Muscle layer of duodenum (tissue), 2 donors: ENCODE measurements at regions not wholly inside any gene's neighbourhood (a gene's known extent, or its start where the extent isn't known, plus 50 kb on each side); places are given as distances from the start of the nearest gene placed in this dataset.

Source experiments
- H3K27ac ChIP-seq: one replicate; pipeline ENCODE4 v1.7.0; 2013; ENCODE audit warnings: mild to moderate bottlenecking, low read length
- H3K27me3 ChIP-seq: one replicate; pipeline ENCODE4 v1.7.0; 2013; ENCODE audit warnings: low read depth, mild to moderate bottlenecking, control low read depth, low read length
- H3K36me3 ChIP-seq, 2 donors: one replicate each; pipeline ENCODE4 v1.7.0; 2013; ENCODE audit warnings: low read length in 2 of 2, control low read depth in 1 of 2, mild to moderate bottlenecking in 1 of 2; ENCODE audit not compliant: insufficient read depth in 2 of 2, control insufficient read depth in 1 of 2
- H3K4me1 ChIP-seq, 2 donors: one replicate each; pipeline ENCODE4 v1.7.0; 2013; ENCODE audit warnings: low read length in 2 of 2, mild to moderate bottlenecking in 2 of 2, control low read depth in 1 of 2, moderate library complexity in 1 of 2; ENCODE audit not compliant: insufficient read depth in 2 of 2, control insufficient read depth in 1 of 2
- H3K4me3 ChIP-seq, 2 donors: one replicate each; pipeline ENCODE4 v1.7.0; 2013; ENCODE audit warnings: low read length in 2 of 2, low read depth in 1 of 2, mild to moderate bottlenecking in 1 of 2
- H3K9me3 ChIP-seq, 2 donors: one replicate each; pipeline ENCODE4 v1.7.0; 2013; ENCODE audit warnings: low read length in 2 of 2, control low read depth in 1 of 2, mild to moderate bottlenecking in 1 of 2; ENCODE audit not compliant: control insufficient read depth in 1 of 2
- donor health status: healthy.

- Histone ChIP-seq H3K4me3 (no peak overlapping the region), H3K36me3 (no peaks in the 10 kb centered on the region), H3K4me1 (no peaks in the 10 kb centered on the region), H3K27ac (no peak overlapping the region), H3K9me3 (no peaks in the 10 kb centered on the region), H3K27me3 (no peaks in the 10 kb centered on the region)
These were observed 183.0 kb downstream of the SUCNR1 start for GRCh38 chr3:152056481-152056880.

- H3K36me3 ChIP-seq: no peaks in the 10 kb centered on the region
- H3K27ac ChIP-seq: no peak overlapping the region
- no peaks in the 10 kb centered on the region for H3K27me3 ChIP-seq
- no peaks in the 10 kb centered on the region for H3K9me3 ChIP-seq
- no peaks in the 10 kb centered on the region for H3K4me1 ChIP-seq
- H3K4me3 ChIP-seq: no peak overlapping the region
These were observed 183.5 kb downstream of the SUCNR1 start for GRCh38 chr3:152056987-152057386.

GRCh38 chr3:152058856-152059255 lies 185.4 kb downstream of the SUCNR1 start:
- Histone ChIP-seq H3K27me3 (no peaks in the 10 kb centered on the region), H3K9me3 (no peaks in the 10 kb centered on the region), H3K27ac (no peak overlapping the region), H3K36me3 (no peaks in the 10 kb centered on the region), H3K4me1 (no peaks in the 10 kb centered on the region), H3K4me3 (no peak overlapping the region)

- no peak overlapping the region for H3K4me3 ChIP-seq
- no peaks in the 10 kb centered on the region for H3K9me3 ChIP-seq
- no peaks in the 10 kb centered on the region for H3K27me3 ChIP-seq
- H3K27ac ChIP-seq: no peak overlapping the region
- H3K4me1 ChIP-seq: no peaks in the 10 kb centered on the region
- no peaks in the 10 kb centered on the region for H3K36me3 ChIP-seq
These were observed 187.3 kb downstream of the SUCNR1 start for GRCh38 chr3:152060701-152061100.

- Histone ChIP-seq H3K4me3 (no peak overlapping the region), H3K36me3 (no peaks in the 10 kb centered on the region), H3K27me3 (no peaks in the 10 kb centered on the region), H3K4me1 (no peaks in the 10 kb centered on the region), H3K27ac (no peak overlapping the region), H3K9me3 (no peaks in the 10 kb centered on the region)
These were observed 187.9 kb downstream of the SUCNR1 start for GRCh38 chr3:152061296-152061695.

- H3K36me3 ChIP-seq: no peaks in the 10 kb centered on the region
These were observed 196.4 kb downstream of the SUCNR1 start for GRCh38 chr3:152069871-152070270.

GRCh38 chr3:152071315-152071714 lies 197.4 kb upstream of the MBNL1 start:
- H3K9me3 ChIP-seq: no peaks in the 10 kb centered on the region
- no peaks in the 10 kb centered on the region for H3K27me3 ChIP-seq
- no peaks in the 10 kb centered on the region for H3K36me3 ChIP-seq
- no peak overlapping the region for H3K27ac ChIP-seq
- H3K4me3 ChIP-seq: no peak overlapping the region
- no peaks in the 10 kb centered on the region for H3K4me1 ChIP-seq

More at GRCh38 chr3:152069871-152070270, 196.4 kb downstream of the SUCNR1 start:
- Histone ChIP-seq H3K27me3 (no peaks in the 10 kb centered on the region), H3K4me3 (no peak overlapping the region), H3K4me1 (no peaks in the 10 kb centered on the region), H3K27ac (no peak overlapping the region), H3K9me3 (no peaks in the 10 kb centered on the region)

- no peaks in the 10 kb centered on the region for H3K9me3 ChIP-seq
- H3K36me3 ChIP-seq: no peaks in the 10 kb centered on the region
- H3K4me3 ChIP-seq: no peak overlapping the region
- H3K4me1 ChIP-seq: no peaks in the 10 kb centered on the region
- no peaks in the 10 kb centered on the region for H3K27me3 ChIP-seq
- no peak overlapping the region for H3K27ac ChIP-seq
These were observed 196.8 kb upstream of the MBNL1 start for GRCh38 chr3:152071924-152072323.

GRCh38 chr3:152073267-152073666 lies 195.5 kb upstream of the MBNL1 start:
- Histone ChIP-seq H3K9me3 (no peaks in the 10 kb centered on the region), H3K36me3 (no peaks in the 10 kb centered on the region), H3K27ac (no peak overlapping the region), H3K4me1 (no peaks in the 10 kb centered on the region), H3K27me3 (no peaks in the 10 kb centered on the region), H3K4me3 (peak overlapping the region in 1 of 2 donors; percentile 24)

GRCh38 chr3:152076148-152076547 lies 192.6 kb upstream of the MBNL1 start:
- H3K4me3 ChIP-seq: no peak overlapping the region
- no peaks in the 10 kb centered on the region for H3K36me3 ChIP-seq
- no peaks in the 10 kb centered on the region for H3K4me1 ChIP-seq
- no peak overlapping the region for H3K27ac ChIP-seq
- H3K9me3 ChIP-seq: no peaks in the 10 kb centered on the region
- H3K27me3 ChIP-seq: no peaks in the 10 kb centered on the region

GRCh38 chr3:152079980-152080379 lies 188.7 kb upstream of the MBNL1 start:
- Histone ChIP-seq H3K4me1 (no peaks in the 10 kb centered on the region), H3K27me3 (no peaks in the 10 kb centered on the region), H3K4me3 (no peak overlapping the region), H3K36me3 (no peaks in the 10 kb centered on the region), H3K9me3 (no peaks in the 10 kb centered on the region), H3K27ac (no peak overlapping the region)

- no peaks in the 10 kb centered on the region for H3K36me3 ChIP-seq
- no peaks in the 10 kb centered on the region for H3K27me3 ChIP-seq
- H3K9me3 ChIP-seq: no peaks in the 10 kb centered on the region
- H3K4me3 ChIP-seq: no peak overlapping the region
- no peaks in the 10 kb centered on the region for H3K4me1 ChIP-seq
- no peak overlapping the region for H3K27ac ChIP-seq
These were observed 185.6 kb upstream of the MBNL1 start for GRCh38 chr3:152083135-152083534.
